Fibroblast of skin of right biceps (primary cell): ENCODE measurements at regions not wholly inside any gene's neighbourhood (a gene's known extent, or its start where the extent isn't known, plus 50 kb on each side); places are given as distances from the start of the nearest gene placed in this dataset.
A peak's percentile ranks its signal among the peaks of the same experiment; 100 is the strongest.

ENCODE experiments used
- DNase-seq: peaks from one replicate; pipeline ENCODE4 v3.0.0-alpha.2; 2013

DNA sequence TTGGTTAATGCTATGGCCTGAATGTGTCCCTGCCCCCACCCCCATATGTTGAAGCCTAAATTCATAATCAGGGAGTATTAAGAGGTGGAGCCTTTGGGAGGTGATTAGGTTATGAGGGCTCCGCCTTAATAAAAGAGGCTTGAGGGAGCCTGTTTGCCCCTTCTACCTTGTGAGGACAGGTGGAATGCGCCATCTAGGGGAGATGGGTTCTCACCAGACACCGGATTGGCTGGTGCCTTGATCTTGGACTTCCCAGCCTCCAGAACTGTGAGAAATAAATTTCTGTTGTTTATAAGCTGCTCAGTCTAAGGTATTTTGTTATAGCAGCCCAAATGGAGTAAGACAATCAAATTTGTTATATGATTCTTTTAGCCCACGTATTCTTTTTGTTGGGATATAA, 148.3 kb downstream of the PTCSC3 start:
- DNase-seq, result no peak

DNA sequence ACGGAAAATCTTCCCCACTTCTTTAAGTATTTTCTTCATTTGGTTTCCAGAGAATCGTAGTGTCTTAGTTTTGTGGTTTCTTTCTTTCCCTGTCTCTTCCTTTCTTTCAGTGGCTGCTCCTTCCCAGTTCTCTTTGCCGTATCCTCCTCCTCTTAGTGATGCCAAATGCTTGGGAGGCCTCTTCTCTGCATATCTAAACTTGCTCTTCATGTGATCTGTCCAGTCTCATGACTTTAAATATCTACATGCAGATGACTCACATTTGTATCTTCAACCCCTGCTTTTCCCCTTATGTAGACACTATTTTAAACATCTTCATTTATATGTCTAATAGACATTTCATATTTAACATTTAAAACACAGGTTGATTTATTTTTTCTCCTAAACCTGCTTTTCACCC, 149.2 kb downstream of the PTCSC3 start:
- DNase-seq, result no peak

DNA sequence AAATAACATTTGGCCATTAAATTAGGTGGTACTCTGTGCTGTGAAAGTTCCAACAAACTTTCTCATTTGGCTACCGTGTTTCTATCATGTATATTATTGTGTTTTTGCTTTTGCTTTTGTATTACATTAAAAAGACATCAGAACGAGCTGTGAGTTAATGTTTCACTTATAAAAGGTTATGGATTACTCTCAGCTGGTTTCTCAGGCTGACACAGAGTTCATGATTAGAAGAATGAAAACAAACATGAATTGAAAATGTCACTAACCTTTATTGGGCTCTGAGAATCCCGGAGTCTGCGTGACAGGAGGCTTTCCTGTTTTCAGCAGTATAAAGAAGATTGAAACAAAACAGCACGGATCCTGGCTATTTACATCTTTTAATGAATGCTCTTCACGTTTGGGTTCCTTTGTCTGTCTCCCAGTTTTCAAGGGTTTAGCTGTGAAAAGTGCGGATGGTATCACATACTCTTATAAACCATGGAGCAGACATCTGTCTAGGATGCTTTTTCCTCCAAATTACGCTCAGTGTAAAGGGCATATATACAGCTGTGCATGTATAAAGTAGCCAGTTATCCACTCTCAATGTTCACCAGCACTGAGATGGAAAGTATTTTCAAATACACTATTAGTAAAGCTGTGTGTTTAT, 153.6 kb downstream of the PTCSC3 start:
- DNase-seq, result no peak

DNA sequence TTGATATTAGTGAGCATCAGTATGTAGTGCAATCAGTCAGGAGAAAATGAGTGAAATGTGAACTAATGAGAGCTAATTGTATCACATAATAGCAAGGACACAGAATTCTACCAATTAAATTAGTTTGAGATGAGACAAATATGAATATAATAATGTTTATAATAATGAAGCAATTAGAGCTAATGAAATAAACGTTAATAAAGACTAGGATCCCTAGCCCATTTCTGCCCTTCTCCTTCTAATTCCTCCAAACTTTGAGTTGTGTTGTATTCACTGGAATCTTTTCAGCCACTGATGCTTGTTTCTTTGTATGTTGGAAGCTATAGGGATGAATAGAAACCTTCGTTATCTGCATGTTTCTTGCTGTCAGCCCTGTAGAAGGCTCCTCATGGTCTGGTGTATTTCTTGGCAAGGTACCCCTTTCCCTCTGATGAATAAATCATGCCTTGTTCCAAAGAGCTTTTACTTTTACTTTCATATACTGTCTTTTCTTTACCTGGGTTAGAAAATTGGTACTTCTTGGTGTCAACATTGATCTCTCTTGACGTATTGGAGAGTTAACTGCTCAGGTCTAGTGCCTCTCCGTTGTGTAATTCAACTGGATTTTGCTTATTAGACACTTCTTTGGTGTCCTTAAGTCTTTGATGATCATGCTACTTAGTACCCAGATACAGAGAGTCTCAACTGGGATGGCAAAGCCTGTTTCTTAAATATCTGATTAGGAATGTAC, 154.8 kb downstream of the PTCSC3 start:
- no peak for DNase-seq

DNA sequence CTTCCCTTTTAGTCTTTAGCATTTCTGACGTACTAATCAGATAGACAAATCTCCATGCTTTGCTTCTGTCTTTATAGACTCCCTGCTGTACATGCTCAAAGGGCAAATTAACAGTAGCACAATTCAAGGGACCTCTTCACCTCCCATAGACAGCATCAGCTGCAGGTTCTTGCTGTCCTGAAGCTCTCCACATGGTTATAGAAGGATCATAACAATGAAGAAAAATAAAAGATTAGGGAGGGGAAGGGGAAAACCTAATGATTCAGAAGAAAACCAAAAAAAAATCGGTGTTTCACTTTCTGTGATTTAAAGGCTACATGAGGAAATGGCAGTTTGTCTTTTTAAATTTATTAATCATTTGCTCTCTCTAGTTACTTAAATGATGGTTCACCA, 155.5 kb downstream of the PTCSC3 start:
- DNase-seq, result no peak

DNA sequence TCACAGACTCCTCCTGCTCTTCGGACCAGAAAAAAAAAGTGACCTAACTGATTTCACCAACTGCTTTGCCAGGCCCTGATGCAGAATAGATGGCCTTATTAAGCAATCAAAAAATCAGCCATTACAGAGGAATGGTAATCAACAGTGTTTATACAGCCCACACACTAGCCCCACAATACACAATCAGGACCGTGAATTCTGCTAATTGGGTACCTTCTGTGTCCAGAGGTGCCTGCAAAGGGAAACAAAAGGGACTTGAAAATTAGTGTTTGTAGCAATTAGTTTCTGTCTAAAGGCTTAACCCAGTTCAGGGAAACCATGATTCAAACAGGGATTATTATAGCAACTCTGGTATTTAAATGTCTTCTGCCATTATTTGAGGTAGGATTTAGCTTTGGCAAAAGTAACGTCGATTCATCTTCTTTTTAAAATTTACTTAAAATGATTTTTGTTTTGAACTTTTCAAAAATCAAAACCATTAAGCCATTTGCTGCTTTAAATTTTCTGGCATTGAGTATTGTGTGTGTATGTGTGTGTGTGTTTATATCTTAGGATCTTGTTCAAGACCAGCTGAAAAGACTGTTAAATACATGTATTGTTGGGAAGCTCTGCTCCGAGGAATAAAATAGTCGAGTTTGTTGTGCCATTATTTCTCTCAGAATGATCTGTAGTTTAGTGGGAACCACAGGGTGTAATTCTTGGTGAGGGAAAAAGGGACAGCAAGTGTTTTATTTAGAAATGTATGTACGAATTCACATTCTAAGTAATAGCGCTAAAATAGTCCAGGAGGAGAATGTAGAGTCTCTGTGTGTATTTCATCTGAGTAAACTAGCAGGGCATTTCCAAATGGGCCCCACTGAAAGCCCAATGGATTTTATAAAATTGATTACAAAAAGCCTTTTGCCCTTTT, 156.1 kb downstream of the PTCSC3 start:
- no peak for DNase-seq

DNA sequence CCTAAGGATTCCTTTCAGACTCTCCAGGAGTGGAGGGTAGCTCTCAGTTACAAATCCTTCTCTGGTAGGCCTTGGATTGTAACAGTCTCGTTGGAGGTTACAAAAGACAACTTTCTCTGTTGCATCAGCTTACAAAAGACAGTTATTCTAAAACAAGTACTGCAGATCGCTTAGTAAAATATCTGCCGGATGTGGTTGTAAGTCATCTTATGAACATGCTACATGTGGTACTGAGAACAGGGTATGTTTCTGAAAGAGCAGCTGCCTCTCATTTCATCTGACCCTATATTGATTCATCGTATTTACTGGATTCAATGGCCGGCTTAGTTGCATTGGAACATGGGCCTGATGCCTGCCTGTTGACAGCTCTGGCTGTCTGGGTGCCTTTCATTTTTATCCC, 157.4 kb downstream of the PTCSC3 start:
- DNase-seq, result peak; percentile 38

DNA sequence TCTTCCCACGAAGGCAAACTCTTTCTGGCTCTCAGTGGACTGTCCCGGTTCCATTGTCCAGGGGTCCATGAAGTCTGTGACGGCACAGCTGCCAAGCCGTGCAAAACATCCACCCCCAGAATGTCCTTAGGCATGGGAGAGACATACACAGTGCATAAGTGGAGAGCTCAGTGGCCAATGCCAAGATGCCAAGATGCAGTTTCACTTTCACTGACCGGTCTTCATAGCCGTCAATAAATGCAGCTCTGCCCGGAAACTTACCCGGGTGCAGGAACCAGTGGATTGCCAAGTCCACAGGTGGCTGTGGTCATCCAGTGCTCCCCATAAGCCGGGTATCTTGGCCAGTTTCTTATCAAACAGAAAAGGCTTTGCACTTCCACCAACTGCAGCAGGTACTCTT, 162.3 kb downstream of the PTCSC3 start:
- no peak for DNase-seq

DNA sequence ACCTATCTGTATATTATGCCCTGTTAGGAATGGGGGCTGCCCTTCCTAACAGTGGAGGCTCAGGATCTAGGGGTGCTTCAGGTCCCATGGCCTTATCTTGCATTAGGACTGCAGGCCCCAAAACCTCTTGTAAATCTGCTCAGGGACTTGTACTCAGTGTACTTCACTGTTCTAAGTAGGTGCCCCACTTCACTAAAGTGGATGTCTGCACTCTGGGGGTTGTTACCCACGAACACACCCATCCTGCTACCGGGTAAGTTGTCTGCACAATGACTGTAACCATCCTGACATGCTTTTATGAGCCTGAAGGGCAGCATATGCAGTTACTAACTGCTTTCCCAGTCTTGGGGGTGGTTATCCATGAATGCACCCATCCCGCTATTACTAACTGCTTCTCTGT, 163.0 kb downstream of the PTCSC3 start:
- no peak for DNase-seq

DNA sequence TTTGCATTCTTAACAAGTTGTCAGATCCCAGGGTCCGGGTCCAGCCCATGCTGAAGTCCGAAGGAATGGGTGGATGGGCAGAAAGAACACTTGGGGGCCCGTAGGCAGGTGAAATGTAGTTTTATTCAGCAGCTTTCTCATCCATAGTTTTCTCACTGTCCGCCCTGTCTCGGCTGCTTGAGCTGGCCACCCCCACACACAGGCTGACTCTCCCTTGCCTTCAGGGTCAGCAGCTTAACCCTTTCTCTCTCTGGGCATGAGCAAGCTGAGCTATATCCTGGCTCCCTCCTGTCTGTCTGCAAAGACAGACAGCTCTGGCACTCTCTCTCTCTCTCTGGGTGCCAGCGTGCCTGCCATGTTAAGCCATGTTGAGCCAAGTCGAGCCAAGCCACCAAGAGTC, 163.9 kb downstream of the PTCSC3 start:
- no peak for DNase-seq

DNA sequence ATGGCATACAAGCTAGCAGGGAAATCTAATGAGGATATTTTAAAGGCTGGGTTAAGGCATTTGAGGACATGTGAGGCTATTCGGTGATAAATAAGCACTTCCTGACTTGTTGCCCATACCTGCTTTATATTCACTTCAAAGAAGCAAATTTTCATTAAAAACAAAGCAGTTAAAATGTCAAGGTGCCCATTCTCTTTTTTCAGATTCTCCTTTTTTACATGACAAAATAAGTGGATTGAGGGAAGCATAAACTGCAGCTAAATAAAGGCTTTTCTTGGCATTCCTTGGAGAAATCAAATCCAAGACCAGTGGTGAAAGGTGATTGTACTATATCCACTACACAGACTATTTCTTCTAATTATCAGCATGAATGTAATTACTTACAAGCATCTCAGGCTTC, 166.9 kb downstream of the PTCSC3 start:
- DNase-seq, result no peak

DNA sequence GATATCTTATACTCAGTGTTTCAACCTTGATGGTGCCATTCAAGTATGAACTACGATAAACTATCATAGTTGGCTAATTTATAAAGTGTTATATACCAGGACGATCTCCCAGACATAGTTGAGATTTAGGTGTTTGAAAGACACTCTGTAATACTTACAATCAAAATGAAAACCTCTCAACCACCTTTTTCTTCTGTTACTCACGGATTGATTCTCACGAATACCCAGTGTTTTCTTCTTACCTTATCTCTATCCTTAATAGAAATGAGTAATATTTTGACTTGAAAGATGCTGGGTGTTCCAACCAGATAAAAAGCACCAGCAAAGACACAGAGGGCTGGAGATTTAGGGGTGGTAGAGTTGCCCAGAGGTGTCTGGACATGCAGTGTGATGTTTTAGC, 169.9 kb downstream of the PTCSC3 start:
- DNase-seq, result no peak

DNA sequence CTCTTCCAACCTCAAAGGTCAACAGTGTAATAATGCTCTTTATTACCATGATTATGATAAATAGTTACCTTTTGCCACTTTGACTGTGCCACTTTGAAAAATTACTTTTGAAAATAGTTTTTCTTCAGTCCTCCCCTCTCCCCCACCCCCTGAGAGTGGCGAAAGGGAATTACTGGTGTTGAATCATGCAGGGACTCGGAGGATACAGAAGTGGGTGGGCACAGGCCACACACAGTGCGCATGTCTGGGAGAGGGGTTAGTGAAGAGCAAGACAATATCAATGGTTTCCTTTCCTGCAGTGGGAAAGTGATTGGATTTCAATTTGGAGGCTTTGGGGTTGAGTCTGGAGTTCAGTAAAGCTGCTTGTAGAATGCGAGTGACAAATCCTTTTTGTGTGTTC, 170.9 kb downstream of the PTCSC3 start:
- DNase-seq, result no peak

DNA sequence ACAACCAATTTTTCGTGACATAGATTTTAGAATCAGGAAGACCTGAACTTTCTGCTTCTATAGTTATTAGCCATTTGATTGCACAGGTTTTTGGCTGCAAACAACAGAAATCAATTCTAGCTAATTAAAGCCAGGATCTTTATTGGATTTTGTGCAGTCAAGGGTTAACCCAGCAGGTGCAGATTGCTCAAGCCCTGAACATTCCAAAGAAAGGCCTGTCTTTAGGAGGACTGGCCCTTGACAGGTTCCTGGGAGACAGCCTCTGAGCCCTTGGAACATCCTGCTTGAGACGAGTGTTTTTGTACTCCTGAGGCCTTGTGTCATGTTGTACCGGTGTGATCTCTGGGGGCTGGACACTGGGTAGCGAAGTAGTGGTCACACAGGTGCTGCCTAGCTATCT, 174.6 kb downstream of the PTCSC3 start:
- DNase-seq, result no peak

DNA sequence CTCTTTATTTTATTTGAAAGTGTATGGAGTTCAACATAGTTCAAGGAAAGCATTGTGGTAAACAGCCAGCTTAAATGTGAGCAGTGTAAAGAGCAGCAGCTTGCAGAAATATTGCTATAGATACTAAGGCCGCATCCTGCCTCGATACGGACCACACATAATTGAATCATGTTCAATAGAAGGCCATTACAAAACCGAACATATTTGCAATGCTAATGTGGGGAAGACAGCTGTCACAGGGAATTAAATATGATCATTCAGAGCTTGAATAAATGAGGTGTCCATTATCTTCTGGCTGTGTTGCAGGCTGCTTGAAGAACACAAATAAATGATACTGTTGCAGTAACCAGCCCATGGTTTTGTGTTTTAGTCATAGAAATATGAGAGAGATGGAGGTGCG, 173.2 kb downstream of the BRMS1L start:
- DNase-seq, result no peak

DNA sequence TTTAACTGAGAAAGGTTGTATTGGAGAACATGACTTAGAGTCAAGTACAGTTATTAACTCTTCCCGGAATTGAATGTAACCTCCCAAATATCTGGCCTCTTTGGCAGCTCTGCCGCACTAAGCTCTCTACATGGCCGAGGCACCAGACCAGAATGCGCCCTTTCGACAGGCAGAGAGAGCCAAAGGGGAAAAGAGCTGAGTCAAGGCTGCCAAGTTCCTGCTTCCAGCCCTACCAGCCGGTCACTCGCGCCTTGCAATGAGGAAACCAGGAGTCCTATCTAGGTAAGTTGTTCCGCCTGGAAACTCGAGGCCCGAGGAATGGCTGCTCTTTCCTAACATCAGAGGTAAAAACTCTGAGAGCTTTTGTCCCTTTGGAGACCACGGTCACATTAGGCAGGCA, 172.2 kb downstream of the BRMS1L start:
- DNase-seq, result no peak

DNA sequence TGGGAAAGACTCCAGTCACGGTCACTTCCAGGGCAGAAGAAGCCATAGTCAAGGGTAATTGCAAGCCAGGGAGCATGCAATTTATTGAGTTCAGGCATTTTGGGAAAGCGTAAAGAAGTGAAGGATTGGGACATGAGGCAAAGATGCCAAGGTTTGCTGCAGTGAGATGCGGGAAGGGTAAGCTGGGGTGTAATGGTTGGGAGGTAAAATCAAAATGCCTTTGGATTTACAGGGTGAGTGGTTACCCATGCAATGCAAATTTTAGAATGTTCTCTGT, 167.5 kb downstream of the BRMS1L start:
- DNase-seq, result no peak

DNA sequence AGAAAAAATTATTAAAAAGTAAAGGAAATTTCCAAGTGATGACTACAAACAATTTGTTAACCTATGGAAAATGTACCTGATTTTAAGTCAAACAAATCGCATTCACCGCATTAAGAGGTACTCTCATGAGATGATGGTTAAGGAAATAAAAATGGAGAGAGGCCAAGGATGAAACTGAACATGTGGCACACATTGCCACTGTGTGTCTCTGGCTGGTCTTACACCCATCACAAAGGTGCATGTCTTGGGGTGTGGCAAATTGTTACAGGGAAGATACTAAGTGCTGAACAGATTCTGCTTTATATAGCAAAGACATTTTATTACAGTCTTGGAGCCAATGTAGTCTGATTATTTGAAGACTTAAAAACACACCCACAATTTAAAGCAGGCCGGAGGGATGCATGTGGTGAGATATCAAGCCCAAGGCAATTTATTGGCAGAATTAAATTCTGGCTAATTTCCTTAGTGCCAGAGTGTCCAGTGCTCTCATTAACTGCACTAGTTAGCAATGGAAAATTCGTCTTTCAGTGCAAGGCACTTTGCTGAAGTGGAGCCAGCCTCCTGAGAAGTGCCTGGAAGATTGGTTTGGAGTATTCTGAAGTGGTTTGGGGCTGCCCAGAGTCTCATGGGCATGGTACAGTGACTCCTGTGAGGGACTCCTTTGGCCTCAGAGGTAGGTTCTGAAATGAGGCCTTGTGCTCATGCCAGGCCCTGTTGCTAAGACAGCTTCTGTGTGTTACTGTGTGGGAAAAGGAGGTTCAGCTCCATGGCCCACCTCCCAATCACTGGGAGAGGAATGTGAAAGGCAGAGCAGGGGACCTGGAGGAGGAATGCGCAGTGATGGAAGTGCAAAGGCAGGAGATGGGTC, 166.9 kb downstream of the BRMS1L start:
- DNase-seq, result no peak

DNA sequence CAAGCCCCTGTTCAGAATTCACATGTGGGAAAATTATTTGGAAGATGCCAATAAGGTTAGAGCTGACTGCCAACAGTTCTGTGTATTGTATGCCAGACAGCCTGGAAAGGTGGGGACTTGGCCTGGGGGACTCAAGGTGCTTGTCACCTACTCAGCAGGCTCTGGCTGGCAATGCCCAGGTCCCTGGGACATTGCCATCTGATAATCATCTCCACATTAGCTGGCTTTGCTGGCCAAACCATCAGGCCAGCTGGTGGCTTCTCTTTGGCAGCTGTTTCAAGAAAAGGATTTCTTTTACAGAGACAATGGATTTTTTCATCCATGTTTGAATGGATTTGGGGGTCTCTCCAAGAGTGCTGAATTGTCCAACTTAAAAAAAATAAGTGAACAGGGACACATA, 165.2 kb downstream of the BRMS1L start:
- no peak for DNase-seq

DNA sequence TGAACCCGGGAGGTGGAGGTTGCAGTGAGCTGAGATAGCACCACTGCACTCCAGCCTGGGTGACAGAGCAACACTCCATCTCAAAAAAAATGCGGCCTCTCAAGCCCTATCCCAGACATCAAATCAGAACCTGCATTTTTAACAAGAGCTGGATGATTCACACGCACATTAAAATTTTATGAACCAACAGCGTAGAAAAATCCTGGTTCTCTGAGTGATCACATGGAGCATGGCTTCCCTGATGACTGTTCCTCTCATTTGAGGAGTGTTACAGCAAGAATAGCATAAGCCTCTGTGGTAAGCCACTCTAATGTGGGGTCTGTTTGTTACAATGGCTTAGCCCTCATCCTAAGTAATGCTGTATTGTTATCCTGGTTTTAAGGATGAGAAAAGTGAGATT, 163.6 kb downstream of the BRMS1L start:
- no peak for DNase-seq

DNA sequence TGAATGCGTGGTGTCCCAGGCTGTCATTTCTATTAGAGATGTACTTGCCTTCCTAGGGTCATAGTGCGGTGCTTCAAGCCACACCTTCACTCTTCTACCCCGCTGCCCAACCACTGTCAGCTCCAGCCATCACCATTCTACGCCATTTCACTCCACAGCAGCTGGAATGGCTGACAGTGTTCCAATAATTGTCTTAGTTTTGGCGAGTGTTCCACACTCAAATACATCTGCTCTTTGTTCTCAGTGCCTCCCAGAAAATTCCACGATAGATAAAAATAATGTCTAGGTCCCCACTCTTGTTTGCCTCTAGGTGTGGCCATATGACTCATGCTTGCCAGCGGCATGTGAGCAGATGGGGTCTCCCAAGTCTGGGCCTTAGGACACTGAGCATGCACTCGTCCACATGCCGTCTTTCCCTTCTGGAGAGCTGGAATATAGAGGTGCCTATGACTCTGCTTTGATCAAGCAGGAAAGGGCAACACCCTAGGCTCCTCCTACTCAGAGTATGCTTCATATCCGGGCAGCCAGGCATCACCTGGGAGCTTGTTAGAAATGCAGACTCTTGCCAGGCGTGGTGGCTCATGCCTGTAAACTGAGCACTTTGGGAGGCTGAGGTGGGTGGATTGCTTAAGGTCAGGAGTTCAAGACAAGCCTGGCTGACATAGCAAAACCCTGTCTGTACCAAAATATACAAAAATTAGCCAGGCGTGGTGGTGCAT, 163.0 kb downstream of the BRMS1L start:
- DNase-seq, result no peak

DNA sequence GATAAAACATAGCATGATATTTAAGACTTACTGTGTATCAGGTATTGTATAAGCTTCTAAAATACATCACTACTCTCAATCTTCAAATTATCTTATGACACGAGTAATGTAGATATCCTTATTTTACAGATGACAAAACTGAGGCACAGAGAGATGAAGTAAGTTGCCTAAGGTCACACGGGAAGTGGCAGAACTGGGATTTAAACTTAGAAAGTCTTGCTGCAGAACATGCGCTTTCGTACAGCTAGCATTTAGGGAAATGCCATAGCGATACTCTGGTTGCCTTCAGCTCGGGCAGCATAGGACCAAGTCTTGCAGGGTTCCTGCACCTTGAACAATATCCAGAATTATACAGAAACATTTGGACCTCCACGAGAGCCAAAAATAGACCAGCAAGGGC, 162.4 kb downstream of the BRMS1L start:
- no peak for DNase-seq

DNA sequence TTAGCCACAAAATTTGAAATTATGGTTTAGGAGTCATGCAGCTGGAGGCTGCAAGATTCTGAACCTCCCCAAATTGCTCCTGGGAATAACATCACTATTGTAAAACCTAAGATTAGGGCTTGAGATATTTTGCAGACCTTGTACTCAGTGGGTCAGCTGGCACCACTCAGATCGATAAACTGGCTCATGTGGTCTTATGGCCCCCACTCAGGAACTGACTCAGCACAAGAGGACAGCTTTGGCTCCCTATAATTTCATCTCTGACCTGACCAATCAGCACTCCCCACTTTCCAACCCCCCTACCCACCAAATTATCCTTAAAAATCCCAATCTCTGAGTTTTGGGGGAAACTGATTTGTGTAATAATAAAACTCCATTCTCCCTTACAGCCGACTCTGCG, 161.6 kb downstream of the BRMS1L start:
- no peak for DNase-seq
